22Rv1 (cell line): ENCODE measurements at regions not wholly inside any gene's neighbourhood (a gene's known extent, or its start where the extent isn't known, plus 50 kb on each side); places are given as distances from the start of the nearest gene placed in this dataset.

ENCODE experiments used
- CTCF ChIP-seq: fragments of 450-650 bp; IDR thresholded peaks from 2 replicates; pipeline ENCODE4 v1.5.1; 2017; ENCODE audit warnings: mild to moderate bottlenecking
- ZFX ChIP-seq: fragments of 450-650 bp; IDR thresholded peaks from 2 replicates; pipeline ENCODE4 v1.6.1; 2017; ENCODE audit warnings: antibody characterized with exemption, borderline replicate concordance

- TF ChIP-seq CTCF (no peak), ZFX (no peak)
Measured at GRCh38 chr20:6651016-6651415, 116.5 kb upstream of the BMP2 start.
